ENCODE measurements at regions not wholly inside any gene's neighbourhood (a gene's known extent, or its start where the extent isn't known, plus 50 kb on each side); places are given as distances from the start of the nearest gene placed in this dataset.
A peak's percentile ranks its signal among the peaks of the same experiment; 100 is the strongest.

GRCh38 chr13:26989261-26989956, 182.2 kb downstream of the USP12 start:
- no peak for DNase-seq (ENCODE audit: low read depth)

- DNase-seq (ENCODE audit: low read depth) = no peak
These were observed 183.4 kb downstream of the USP12 start for GRCh38 chr13:26988059-26988769.

GRCh38 chr13:26987486-26988013, 184.1 kb downstream of the USP12 start:
- DNase-seq (ENCODE audit: low read depth) = no peak

- peak; percentile 37 for DNase-seq (ENCODE audit: low read depth)
These were observed 186.2 kb downstream of the USP12 start for GRCh38 chr13:26985285-26985878.

GRCh38 chr13:26984337-26984736, 187.3 kb downstream of the USP12 start:
- no peak for DNase-seq (ENCODE audit: low read depth)

- no peak for DNase-seq (ENCODE audit: low read depth)
These were observed 187.9 kb downstream of the USP12 start for GRCh38 chr13:26983543-26984320.

- DNase-seq (ENCODE audit: low read depth) = no peak
These were observed 191.2 kb downstream of the USP12 start for GRCh38 chr13:26980099-26981031.

GRCh38 chr13:26979334-26979733, 192.3 kb downstream of the USP12 start:
- no peak for DNase-seq (ENCODE audit: low read depth)

- DNase-seq (ENCODE audit: low read depth) = no peak
These were observed 193.3 kb downstream of the USP12 start for GRCh38 chr13:26978081-26978860.

- DNase-seq (ENCODE audit: low read depth) = no peak
These were observed 194.1 kb downstream of the USP12 start for GRCh38 chr13:26977541-26977940.

GRCh38 chr13:26976313-26976712, 195.3 kb downstream of the USP12 start:
- no peak for DNase-seq (ENCODE audit: low read depth)

- no peak for DNase-seq (ENCODE audit: low read depth)
These were observed 197.7 kb downstream of the USP12 start for GRCh38 chr13:26973946-26974345.

- DNase-seq (ENCODE audit: low read depth) = no peak
These were observed 198.3 kb downstream of the USP12 start for GRCh38 chr13:26973295-26973694.

- no peak for DNase-seq (ENCODE audit: low read depth)
These were observed 199.4 kb downstream of the USP12 start for GRCh38 chr13:26971990-26972887.

GRCh38 chr13:26968431-26969341, 202.9 kb downstream of the USP12 start:
- DNase-seq (ENCODE audit: low read depth) = no peak

GRCh38 chr13:26967119-26968038, 204.2 kb downstream of the USP12 start:
- no peak for DNase-seq (ENCODE audit: low read depth)

- DNase-seq (ENCODE audit: low read depth) = no peak
These were observed 204.9 kb downstream of the USP12 start for GRCh38 chr13:26966701-26967080.

Data from stimulated activated CD8-positive, alpha-beta memory T cell treated with anti-CD3 and anti-CD28 coated beads, Interleukin-7, amount 100 ng/mL, for 24 hours (primary cell).